ENCODE measurements at regions not wholly inside any gene's neighbourhood (a gene's known extent, or its start where the extent isn't known, plus 50 kb on each side); places are given as distances from the start of the nearest gene placed in this dataset.
A peak's percentile ranks its signal among the peaks of the same experiment; 100 is the strongest.

DNA sequence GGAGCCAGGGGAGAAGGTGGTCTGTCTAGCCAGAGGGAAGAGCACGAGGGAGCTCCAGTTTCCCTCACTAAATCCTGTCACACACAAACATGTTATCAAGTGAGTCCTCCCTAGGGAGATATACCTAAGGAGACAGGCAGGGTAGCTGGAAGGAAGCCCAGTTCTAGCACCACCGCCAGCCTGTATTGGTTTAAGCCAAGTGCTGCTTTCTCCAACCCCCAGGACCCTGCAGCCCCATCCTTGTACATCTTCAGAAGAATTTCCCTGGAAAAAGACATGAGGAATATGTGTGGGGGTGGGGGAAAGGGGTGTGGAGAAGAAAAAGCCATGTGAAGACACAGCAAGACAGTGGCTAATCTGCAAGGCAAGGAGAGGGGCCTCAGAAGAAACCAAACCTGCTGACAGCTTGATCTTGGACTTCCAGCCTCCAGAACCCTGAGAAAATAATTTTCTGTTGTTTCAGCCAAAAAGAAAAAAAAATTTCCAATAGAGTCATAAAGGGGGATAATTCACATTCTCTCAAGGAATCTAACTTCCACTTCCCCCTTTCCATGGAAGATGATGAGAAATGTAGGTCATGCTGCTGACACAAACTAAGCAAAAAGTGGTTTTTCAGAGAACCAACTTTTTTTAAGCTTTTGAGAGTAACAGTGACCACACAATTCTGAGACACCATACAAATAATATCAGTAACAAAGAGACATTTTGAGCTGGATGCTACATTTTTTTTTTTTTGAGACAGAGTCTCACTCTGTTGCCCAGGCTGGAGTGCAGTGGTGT, 103.2 kb upstream of the PRDM1 start:
- intact Hi-C loops (cut with DNase I; ENCODE audit: low total_unique reads) (no loop called here), in situ Hi-C loops (cut with MboI; ENCODE audit: low sequenced_read_pairs in 4 of 4) (loop anchor here in 1 of 4 donors (25.0 kb wide), 1 partner anchor 246 kb away; no protein-coding TSS in a partner anchor)
- no peaks in the 10 kb centered on the region for H3K36me3 ChIP-seq

DNA sequence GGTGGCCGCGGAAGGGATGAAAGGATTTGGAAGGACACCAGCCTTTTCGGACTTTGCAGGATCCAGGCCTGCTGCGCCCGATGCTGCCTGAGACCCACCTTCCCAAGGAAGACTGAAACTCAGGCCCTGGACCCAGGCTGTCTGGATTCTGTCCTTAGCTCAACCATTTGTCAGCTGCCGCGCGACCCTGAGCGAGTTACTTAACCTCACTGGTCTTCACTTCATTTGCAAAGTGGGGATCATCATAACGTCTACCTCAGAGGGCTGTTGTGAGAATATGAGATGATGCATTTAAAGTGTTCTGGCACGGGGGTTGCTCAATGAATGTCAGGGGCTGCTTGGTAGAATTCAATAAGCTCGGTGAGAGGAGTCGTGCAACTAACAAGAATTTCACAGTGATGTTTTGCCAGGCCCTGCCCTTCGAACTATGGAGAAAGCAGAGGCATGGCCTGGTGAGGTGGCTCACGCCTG, 104.2 kb upstream of the PRDM1 start:
- DNase-seq (no peak), ATAC-seq (no peak)
- H3K36me3 ChIP-seq = no peaks in the 10 kb centered on the region
- in situ Hi-C loops (cut with MboI; ENCODE audit: low sequenced_read_pairs in 4 of 4) = loop anchor here in 1 of 4 donors (25.0 kb wide), 1 partner anchor 245 kb away; no protein-coding TSS in a partner anchor
- H3K27me3 ChIP-seq = peaks cover 34 to 40% (median 38%) of the 10 kb centered on the region in 3 donors
- peak overlapping the region in 3 of 4 donors; percentile 39 to 47 (median 43) for H3K4me3 ChIP-seq
- H3K9me3 ChIP-seq = no peaks in the 10 kb centered on the region
- no peak overlapping the region for H3K27ac ChIP-seq
- TF ChIP-seq, protein P1, sequence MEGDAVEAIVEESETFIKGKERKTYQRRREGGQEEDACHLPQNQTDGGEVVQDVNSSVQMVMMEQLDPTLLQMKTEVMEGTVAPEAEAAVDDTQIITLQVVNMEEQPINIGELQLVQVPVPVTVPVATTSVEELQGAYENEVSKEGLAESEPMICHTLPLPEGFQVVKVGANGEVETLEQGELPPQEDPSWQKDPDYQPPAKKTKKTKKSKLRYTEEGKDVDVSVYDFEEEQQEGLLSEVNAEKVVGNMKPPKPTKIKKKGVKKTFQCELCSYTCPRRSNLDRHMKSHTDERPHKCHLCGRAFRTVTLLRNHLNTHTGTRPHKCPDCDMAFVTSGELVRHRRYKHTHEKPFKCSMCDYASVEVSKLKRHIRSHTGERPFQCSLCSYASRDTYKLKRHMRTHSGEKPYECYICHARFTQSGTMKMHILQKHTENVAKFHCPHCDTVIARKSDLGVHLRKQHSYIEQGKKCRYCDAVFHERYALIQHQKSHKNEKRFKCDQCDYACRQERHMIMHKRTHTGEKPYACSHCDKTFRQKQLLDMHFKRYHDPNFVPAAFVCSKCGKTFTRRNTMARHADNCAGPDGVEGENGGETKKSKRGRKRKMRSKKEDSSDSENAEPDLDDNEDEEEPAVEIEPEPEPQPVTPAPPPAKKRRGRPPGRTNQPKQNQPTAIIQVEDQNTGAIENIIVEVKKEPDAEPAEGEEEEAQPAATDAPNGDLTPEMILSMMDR (IDR thresholded peaks at IDR 0.05 in 4 of 5, conservative IDR thresholded peaks at IDR 0.05 in 1 of 5) = no peak
- no peak for TF ChIP-seq POLR2A (IDR thresholded peaks at IDR 0.05)
- peaks cover 7 to 11% of the 10 kb centered on the region in 2 donors for H3K4me1 ChIP-seq
- intact Hi-C loops (cut with DNase I; ENCODE audit: low total_unique reads) = no loop called here

More for the DNA sequence above, 103.2 kb upstream of the PRDM1 start:
- H3K9me3 ChIP-seq = no peaks in the 10 kb centered on the region
- no peak for ATAC-seq
- H3K27ac ChIP-seq = no peak overlapping the region
- no peak for DNase-seq
- peaks cover 7 to 11% of the 10 kb centered on the region in 2 donors for H3K4me1 ChIP-seq
- no peak overlapping the region for H3K4me3 ChIP-seq
- no peak for TF ChIP-seq POLR2A (IDR thresholded peaks at IDR 0.05)
- TF ChIP-seq, protein P1 (IDR thresholded peaks at IDR 0.05 in 4 of 5, conservative IDR thresholded peaks at IDR 0.05 in 1 of 5) = no peak
- peaks cover 34 to 46% (median 43%) of the 10 kb centered on the region in 3 donors for H3K27me3 ChIP-seq

DNA sequence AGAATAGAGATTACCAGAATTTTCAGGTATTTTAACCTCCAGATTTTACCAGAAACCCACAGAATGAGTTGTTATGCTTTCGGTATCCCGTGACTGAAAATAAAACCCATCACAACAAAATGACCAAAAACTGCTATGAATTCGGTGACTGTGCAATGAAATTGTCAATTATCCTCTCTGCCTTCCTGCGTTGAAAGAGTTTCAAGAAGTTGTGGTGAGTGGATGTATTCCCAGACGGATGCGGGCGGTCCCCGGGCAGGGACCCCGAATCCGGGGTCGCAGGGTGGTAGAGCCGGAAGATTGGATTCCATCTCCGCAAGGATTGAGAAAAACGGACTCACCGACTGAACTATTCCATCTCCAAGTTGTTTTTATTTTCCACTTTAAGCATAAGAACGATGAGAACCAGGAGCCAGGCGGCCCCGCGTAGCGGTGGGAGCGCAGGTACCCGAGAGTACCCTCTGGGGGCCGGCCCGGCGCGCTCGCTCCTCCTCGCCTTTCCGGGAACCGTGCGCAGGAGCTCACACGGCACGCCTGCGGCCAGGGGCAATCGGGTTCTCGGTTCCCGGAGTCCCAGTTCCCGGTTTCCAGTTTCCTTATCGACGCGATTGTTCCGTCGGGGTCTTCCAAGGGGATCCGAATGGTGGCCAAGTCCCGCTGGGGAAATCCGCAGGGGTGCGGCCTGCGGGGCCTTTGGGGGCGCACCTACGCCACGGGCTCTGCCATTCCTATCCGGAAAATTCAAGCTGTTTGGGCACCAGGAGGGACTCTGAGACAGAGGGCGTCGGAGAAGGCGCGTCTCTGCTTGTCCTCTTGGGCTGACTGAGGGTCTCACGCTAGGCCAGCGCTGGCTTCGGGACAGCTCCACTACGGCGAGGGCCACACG, 104.9 kb upstream of the PRDM1 start:
- no peak for DNase-seq
- intact Hi-C loops (cut with DNase I; ENCODE audit: low total_unique reads) = no loop called here
- Histone ChIP-seq H3K4me3 (peak overlapping the region; percentile 39 to 57 (median 45)), H3K4me1 (peaks cover 7 to 11% of the 10 kb centered on the region in 2 donors), H3K9me3 (no peaks in the 10 kb centered on the region), H3K36me3 (no peaks in the 10 kb centered on the region), H3K27ac (no peak overlapping the region), H3K27me3 (peaks cover 31 to 37% (median 35%) of the 10 kb centered on the region in 3 donors)
- no peak for TF ChIP-seq POLR2A (IDR thresholded peaks at IDR 0.05)
- TF ChIP-seq, protein P1 (IDR thresholded peaks at IDR 0.05 in 4 of 5, conservative IDR thresholded peaks at IDR 0.05 in 1 of 5) = no peak
- no peak for ATAC-seq
- in situ Hi-C loops (cut with MboI; ENCODE audit: low sequenced_read_pairs in 4 of 4) = loop anchor here in 1 of 4 donors (25.0 kb wide), 1 partner anchor 244 kb away; no protein-coding TSS in a partner anchor

DNA sequence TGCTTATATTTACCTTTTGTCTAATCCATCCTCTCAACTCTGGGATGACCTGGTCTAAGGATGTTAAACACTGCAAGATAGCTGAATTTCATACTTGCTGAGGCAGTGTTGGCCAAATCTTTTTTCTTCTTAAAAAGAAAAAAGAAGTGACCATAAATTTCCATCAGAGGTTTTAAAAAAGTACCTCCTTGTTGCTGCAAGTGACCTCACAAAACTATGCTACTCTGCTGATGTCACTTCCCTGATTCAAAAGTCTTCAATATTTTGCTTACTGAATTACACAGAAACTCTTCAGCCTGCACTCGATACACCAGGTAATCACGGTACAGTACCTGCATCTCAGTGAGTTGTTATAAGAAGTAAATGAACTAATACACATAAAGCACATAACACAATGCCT, 107.2 kb upstream of the PRDM1 start:
- no peak overlapping the region for H3K27ac ChIP-seq
- in situ Hi-C loops (cut with MboI; ENCODE audit: low sequenced_read_pairs in 4 of 4) = loop anchor here in 1 of 4 donors (25.0 kb wide), 1 partner anchor 242 kb away; no protein-coding TSS in a partner anchor
- no peaks in the 10 kb centered on the region for H3K36me3 ChIP-seq
- intact Hi-C loops (cut with DNase I; ENCODE audit: low total_unique reads) = no loop called here
- ATAC-seq (no peak), DNase-seq (no peak)
- H3K27me3 ChIP-seq = peaks cover 22 to 26% (median 22%) of the 10 kb centered on the region in 3 donors
- no peaks in the 10 kb centered on the region for H3K9me3 ChIP-seq
- peaks cover 4 to 7% of the 10 kb centered on the region in 2 donors for H3K4me1 ChIP-seq
- H3K4me3 ChIP-seq = no peak overlapping the region
- TF ChIP-seq, protein P1 (IDR thresholded peaks at IDR 0.05 in 4 of 5, conservative IDR thresholded peaks at IDR 0.05 in 1 of 5) = no peak
- no peak for TF ChIP-seq POLR2A (IDR thresholded peaks at IDR 0.05)

Data from gastrocnemius medialis (tissue), 4 donors.